HL-60 (cell line): ENCODE measurements at regions not wholly inside any gene's neighbourhood (a gene's known extent, or its start where the extent isn't known, plus 50 kb on each side); places are given as distances from the start of the nearest gene placed in this dataset.
"Not testable (repeated sequence)": the region's sequence is repeated elsewhere in the genome, so short reads cannot be mapped to it uniquely, and the experiment has no call there.

Experiments used
- DNase-seq, 2 experiments: peaks; one replicate each; pipeline ENCODE4 v3.0.0-alpha.2; 2010 to 2020; ENCODE audit warnings: low read depth in 1 of 2, low spot score in 1 of 2
- H3K27ac ChIP-seq: fragments of 250-450 bp; sonication (Bioruptor Pico); replicated peaks from 2 replicates; pipeline ENCODE4 v1.5.1; 2020; ENCODE audit warnings: mild to moderate bottlenecking, moderate library complexity
- H3K27me3 ChIP-seq: fragments of 250-450 bp; sonication (Bioruptor Pico); 2 replicates; pipeline ENCODE4 v1.5.1; 2021; ENCODE audit warnings: mild to moderate bottlenecking, moderate library complexity; ENCODE audit not compliant: insufficient read depth, poor library complexity, severe bottlenecking
- H3K4me3 ChIP-seq: replicated peaks from 2 replicates; pipeline ENCODE4 v1.5.1; 2011; ENCODE audit warnings: mild to moderate bottlenecking, control low read depth, low read length; ENCODE audit not compliant: insufficient read depth
- GABPA ChIP-seq: IDR thresholded peaks from 2 replicates; pipeline ENCODE4 v1.6.1; 2012; ENCODE audit warnings: low read depth
- POLR2AphosphoS5 ChIP-seq: IDR thresholded peaks from 2 replicates; pipeline ENCODE4 v1.6.1; 2012; ENCODE audit warnings: low read depth
- SPI1 ChIP-seq: IDR thresholded peaks from 2 replicates; pipeline ENCODE4 v1.6.1; 2012; ENCODE audit warnings: low read depth, mild to moderate bottlenecking, borderline replicate concordance
- TF ChIP-seq, protein P1 (sequence below): IDR thresholded peaks from one replicate; pipeline ENCODE4 v1.5.1; 2011; ENCODE audit warnings: low read length, control low read depth, inconsistent platforms; ENCODE audit not compliant: insufficient read depth
- TF ChIP-seq, protein P2 (sequence below): IDR thresholded peaks from 2 replicates; pipeline ENCODE4 v1.6.1; 2012; ENCODE audit warnings: low read depth; ENCODE audit not compliant: insufficient replicate concordance

DNA sequence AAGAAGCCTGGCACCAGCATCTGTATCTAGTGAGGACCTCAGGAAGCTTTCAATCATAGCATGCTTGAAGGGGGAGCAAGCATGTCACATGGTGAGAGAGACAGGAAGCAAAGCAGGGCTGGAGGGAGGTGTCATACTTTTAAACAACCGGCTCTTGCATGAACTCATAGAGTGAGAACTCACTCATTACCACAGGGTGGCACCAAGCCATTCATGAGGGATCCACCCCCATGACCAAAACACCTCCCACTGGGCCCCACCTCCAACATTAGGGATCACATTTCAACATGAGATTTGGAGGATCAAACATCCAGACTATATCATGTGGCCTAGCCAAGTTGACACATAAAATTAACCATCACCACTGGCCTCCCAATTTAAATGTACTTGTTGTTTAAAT, 125.1 kb upstream of the KCND3 start:
- TF ChIP-seq POLR2AphosphoS5 (no peak), SPI1 (no peak), GABPA (no peak)
- TF ChIP-seq, protein P1, sequence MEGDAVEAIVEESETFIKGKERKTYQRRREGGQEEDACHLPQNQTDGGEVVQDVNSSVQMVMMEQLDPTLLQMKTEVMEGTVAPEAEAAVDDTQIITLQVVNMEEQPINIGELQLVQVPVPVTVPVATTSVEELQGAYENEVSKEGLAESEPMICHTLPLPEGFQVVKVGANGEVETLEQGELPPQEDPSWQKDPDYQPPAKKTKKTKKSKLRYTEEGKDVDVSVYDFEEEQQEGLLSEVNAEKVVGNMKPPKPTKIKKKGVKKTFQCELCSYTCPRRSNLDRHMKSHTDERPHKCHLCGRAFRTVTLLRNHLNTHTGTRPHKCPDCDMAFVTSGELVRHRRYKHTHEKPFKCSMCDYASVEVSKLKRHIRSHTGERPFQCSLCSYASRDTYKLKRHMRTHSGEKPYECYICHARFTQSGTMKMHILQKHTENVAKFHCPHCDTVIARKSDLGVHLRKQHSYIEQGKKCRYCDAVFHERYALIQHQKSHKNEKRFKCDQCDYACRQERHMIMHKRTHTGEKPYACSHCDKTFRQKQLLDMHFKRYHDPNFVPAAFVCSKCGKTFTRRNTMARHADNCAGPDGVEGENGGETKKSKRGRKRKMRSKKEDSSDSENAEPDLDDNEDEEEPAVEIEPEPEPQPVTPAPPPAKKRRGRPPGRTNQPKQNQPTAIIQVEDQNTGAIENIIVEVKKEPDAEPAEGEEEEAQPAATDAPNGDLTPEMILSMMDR: no peak
- TF ChIP-seq, protein P2, sequence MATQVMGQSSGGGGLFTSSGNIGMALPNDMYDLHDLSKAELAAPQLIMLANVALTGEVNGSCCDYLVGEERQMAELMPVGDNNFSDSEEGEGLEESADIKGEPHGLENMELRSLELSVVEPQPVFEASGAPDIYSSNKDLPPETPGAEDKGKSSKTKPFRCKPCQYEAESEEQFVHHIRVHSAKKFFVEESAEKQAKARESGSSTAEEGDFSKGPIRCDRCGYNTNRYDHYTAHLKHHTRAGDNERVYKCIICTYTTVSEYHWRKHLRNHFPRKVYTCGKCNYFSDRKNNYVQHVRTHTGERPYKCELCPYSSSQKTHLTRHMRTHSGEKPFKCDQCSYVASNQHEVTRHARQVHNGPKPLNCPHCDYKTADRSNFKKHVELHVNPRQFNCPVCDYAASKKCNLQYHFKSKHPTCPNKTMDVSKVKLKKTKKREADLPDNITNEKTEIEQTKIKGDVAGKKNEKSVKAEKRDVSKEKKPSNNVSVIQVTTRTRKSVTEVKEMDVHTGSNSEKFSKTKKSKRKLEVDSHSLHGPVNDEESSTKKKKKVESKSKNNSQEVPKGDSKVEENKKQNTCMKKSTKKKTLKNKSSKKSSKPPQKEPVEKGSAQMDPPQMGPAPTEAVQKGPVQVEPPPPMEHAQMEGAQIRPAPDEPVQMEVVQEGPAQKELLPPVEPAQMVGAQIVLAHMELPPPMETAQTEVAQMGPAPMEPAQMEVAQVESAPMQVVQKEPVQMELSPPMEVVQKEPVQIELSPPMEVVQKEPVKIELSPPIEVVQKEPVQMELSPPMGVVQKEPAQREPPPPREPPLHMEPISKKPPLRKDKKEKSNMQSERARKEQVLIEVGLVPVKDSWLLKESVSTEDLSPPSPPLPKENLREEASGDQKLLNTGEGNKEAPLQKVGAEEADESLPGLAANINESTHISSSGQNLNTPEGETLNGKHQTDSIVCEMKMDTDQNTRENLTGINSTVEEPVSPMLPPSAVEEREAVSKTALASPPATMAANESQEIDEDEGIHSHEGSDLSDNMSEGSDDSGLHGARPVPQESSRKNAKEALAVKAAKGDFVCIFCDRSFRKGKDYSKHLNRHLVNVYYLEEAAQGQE: no peak
- no peak for DNase-seq
- no peak overlapping the region for H3K4me3 ChIP-seq
- no peaks in the 10 kb centered on the region for H3K27me3 ChIP-seq
- H3K27ac ChIP-seq: no peak overlapping the region

DNA sequence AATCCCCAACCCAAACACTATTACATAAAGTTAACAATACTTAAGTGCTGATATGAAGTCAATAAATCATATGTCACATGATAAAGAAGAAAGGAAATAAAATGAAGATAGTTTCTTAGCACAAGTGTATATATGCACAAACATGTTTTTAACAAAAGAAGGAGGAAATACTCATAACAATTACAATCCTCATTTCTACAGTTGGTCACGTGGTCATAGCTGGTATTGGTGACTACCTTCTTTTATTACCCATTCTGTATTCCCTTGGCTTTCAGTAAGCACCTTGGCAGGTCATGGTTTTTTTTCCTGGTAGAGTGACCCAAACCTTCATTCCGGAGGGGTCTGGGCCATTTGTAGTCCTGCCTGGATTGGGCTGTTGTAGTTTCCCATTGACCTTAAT, 137.1 kb upstream of the KCND3 start:
- Histone ChIP-seq H3K27ac (no peak overlapping the region), H3K27me3 (no peaks in the 10 kb centered on the region), H3K4me3 (no peak overlapping the region)
- no peak for DNase-seq
- TF ChIP-seq, protein P2: no peak
- no peak for TF ChIP-seq SPI1
- no peak for TF ChIP-seq GABPA
- TF ChIP-seq, protein P1: no peak
- TF ChIP-seq POLR2AphosphoS5: no peak

GRCh38 chr1:112127606-112128005, 138.1 kb upstream of the KCND3 start:
- not testable (repeated sequence) for DNase-seq, H3K27ac ChIP-seq, H3K4me3 ChIP-seq, H3K27me3 ChIP-seq

- TF ChIP-seq, protein P2: peak; percentile 84
- no peak for TF ChIP-seq GABPA
- no peak overlapping the region for H3K27ac ChIP-seq
- H3K27me3 ChIP-seq: no peaks in the 10 kb centered on the region
- no peak overlapping the region for H3K4me3 ChIP-seq
- DNase-seq: no peak
These were observed 144.0 kb upstream of the KCND3 start for GRCh38 chr1:112133487-112133886.
